Neuronal stem cell (in vitro differentiated cells): ENCODE measurements at regions not wholly inside any gene's neighbourhood (a gene's known extent, or its start where the extent isn't known, plus 50 kb on each side); places are given as distances from the start of the nearest gene placed in this dataset.

Experiments
- DNase-seq: peaks from one replicate; pipeline ENCODE4 v3.0.0-alpha.2; 2013; ENCODE audit warnings: low spot score
- H2AFZ ChIP-seq: one replicate; pipeline ENCODE4 v1.6.1; 2013; ENCODE audit warnings: mild to moderate bottlenecking, low read length, inconsistent platforms
- H2AK5ac ChIP-seq: 2 replicates; pipeline ENCODE4 v1.6.1; 2013; ENCODE audit warnings: low read depth, mild to moderate bottlenecking, inconsistent platforms, low read length, moderate library complexity, mixed read lengths
- H2BK120ac ChIP-seq: 2 replicates; pipeline ENCODE4 v1.6.1; 2013; ENCODE audit warnings: low read depth, mild to moderate bottlenecking, inconsistent platforms, low read length, moderate library complexity, mixed read lengths
- H2BK12ac ChIP-seq: one replicate; pipeline ENCODE4 v1.6.1; 2013; ENCODE audit warnings: low read length, inconsistent platforms
- H2BK15ac ChIP-seq: 2 replicates; pipeline ENCODE4 v1.6.1; 2013; ENCODE audit warnings: mild to moderate bottlenecking, low read length, inconsistent platforms, mixed read lengths
- H2BK5ac ChIP-seq: one replicate; pipeline ENCODE4 v1.6.1; 2013; ENCODE audit warnings: inconsistent platforms, mild to moderate bottlenecking, low read length, moderate library complexity
- H3K14ac ChIP-seq: one replicate; pipeline ENCODE4 v1.6.1; 2013; ENCODE audit warnings: low read length, inconsistent platforms
- H3K18ac ChIP-seq: 2 replicates; pipeline ENCODE4 v1.6.1; 2013; ENCODE audit warnings: low read length, inconsistent platforms
- H3K23ac ChIP-seq: 2 replicates; pipeline ENCODE4 v1.6.1; 2013; ENCODE audit warnings: low read depth, mild to moderate bottlenecking, mixed read lengths, low read length, inconsistent platforms; ENCODE audit not compliant: poor library complexity
- H3K27ac ChIP-seq: replicated peaks from 3 replicates; pipeline ENCODE4 v1.5.1; 2013; ENCODE audit warnings: low read length, inconsistent platforms
- H3K27me3 ChIP-seq, 3 experiments: 2 replicates each; pipeline ENCODE4 v1.6.1; 2013; ENCODE audit warnings: low read length in 3 of 3, mild to moderate bottlenecking in 2 of 3, inconsistent platforms in 1 of 3, low read depth in 1 of 3, mixed read lengths in 1 of 3, moderate library complexity in 1 of 3; ENCODE audit not compliant: control insufficient read depth in 3 of 3, insufficient read depth in 3 of 3
- H3K36me3 ChIP-seq, 2 donors: replicated peaks in 1 of 2; 2 replicates each; pipeline ENCODE4 v1.6.1; 2013; ENCODE audit warnings: low read length in 2 of 2; ENCODE audit not compliant: control insufficient read depth in 2 of 2, insufficient read depth in 2 of 2
- H3K4ac ChIP-seq: 2 replicates; pipeline ENCODE4 v1.6.1; 2013; ENCODE audit warnings: inconsistent platforms, mild to moderate bottlenecking, low read length, moderate library complexity
- H3K4me1 ChIP-seq, 2 donors: 1 replicate in 1 of 2; 2 replicates in 1 of 2; pipeline ENCODE4 v1.6.1; 2013; ENCODE audit warnings: low read length in 2 of 2, low read depth in 1 of 2; ENCODE audit not compliant: control insufficient read depth in 2 of 2, insufficient read depth in 1 of 2
- H3K4me2 ChIP-seq: one replicate; pipeline ENCODE4 v1.6.1; 2013; ENCODE audit warnings: mild to moderate bottlenecking, low read length, inconsistent platforms; ENCODE audit not compliant: insufficient read depth, poor library complexity, severe bottlenecking
- H3K4me3 ChIP-seq, 2 donors: 2 replicates each; pipeline ENCODE4 v1.5.1; 2013; ENCODE audit warnings: low read length in 2 of 2, mild to moderate bottlenecking in 2 of 2, inconsistent platforms in 1 of 2, moderate library complexity in 1 of 2
- H3K79me1 ChIP-seq: one replicate; pipeline ENCODE4 v1.6.1; 2013; ENCODE audit warnings: low read depth, mild to moderate bottlenecking, inconsistent platforms, low read length, moderate library complexity
- H3K9ac ChIP-seq: one replicate; pipeline ENCODE4 v1.6.1; 2013; ENCODE audit warnings: mild to moderate bottlenecking, low read depth, low read length, inconsistent platforms; ENCODE audit not compliant: poor library complexity
- H3K9me3 ChIP-seq, 2 donors: replicated peaks in 1 of 2; 2 replicates each; pipeline versions ENCODE3 to v1.6.1; 2013; ENCODE audit warnings: low read length in 2 of 2, mild to moderate bottlenecking in 2 of 2, inconsistent platforms in 1 of 2, low read depth in 1 of 2, mixed read lengths in 1 of 2, moderate library complexity in 1 of 2; ENCODE audit not compliant: control insufficient read depth in 2 of 2, insufficient read depth in 1 of 2
- H4K8ac ChIP-seq: one replicate; pipeline ENCODE4 v1.6.1; 2013; ENCODE audit warnings: low read depth, mild to moderate bottlenecking, inconsistent platforms, low read length, moderate library complexity
- H4K91ac ChIP-seq: one replicate; pipeline ENCODE4 v1.6.1; 2013; ENCODE audit warnings: low read length, low read depth, mild to moderate bottlenecking, inconsistent platforms; ENCODE audit not compliant: poor library complexity
- WGBS, 2 donors: extraction: QIAGEN DNeasy Blood & Tissue Kit; methylation state at CpG; one replicate each; pipeline ENCODE4 v1.1.7; 2013; ENCODE audit warnings: missing lambda C conversion rate in 2 of 2, mixed read lengths in 1 of 2; ENCODE audit not compliant: insufficient read length in 2 of 2, insufficient replicate concordance in 1 of 2; ENCODE audit errors: extremely low coverage in 2 of 2; 5-methylcytosine and 5-hydroxymethylcytosine counted together

DNA sequence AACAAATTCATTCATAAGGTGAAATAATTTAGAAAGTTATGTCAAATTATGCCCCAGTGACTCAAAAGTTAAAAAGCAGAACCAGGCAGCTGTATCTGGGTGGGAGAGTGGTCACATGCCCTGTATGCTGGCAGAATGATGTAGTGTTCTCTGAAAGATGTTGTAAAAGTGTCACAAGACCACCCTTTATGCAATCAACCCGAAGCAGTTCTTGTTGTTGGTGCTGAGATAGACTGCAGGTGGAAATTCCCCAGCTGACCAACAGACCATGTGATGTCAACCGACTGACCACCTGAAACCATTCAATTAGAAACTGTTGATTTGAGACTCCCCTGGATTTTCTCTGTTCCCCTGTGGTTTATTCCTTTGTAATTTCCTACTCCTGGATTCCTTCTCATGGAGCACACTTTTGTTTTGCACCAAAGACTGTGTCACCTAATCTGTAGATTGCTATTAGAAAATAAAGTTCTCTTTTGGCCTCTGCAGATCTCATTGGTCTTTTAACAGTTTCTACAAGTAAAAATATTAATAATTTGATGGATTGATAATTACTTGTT, 1341.3 kb upstream of the LRRTM1 start:
- Histone ChIP-seq H3K36me3 (no peaks in the 10 kb centered on the region), H3K4me3 (no peak overlapping the region), H3K27me3 (no peaks in the 10 kb centered on the region), H2AK5ac (no peak overlapping the region), H3K4me1 (peaks cover 0 to 1% of the 10 kb centered on the region in 2 donors), H3K14ac (no peak overlapping the region), H3K9me3 (no peaks in the 10 kb centered on the region), H2BK12ac (no peak overlapping the region), H2AFZ (no peak overlapping the region), H3K18ac (no peak overlapping the region), H3K4me2 (no peak overlapping the region), H3K79me1 (no peaks in the 10 kb centered on the region), H2BK120ac (no peak overlapping the region), H3K27ac (no peak overlapping the region), H4K8ac (no peak overlapping the region), H3K9ac (no peak overlapping the region), H2BK5ac (no peak overlapping the region), H2BK15ac (no peak overlapping the region), H3K4ac (no peak overlapping the region), H4K91ac (no peak overlapping the region), H3K23ac (no peak overlapping the region)
- no peak for DNase-seq
- WGBS, 2 donors: no CpG with 5 or more reads among the region's 2 CpGs

DNA sequence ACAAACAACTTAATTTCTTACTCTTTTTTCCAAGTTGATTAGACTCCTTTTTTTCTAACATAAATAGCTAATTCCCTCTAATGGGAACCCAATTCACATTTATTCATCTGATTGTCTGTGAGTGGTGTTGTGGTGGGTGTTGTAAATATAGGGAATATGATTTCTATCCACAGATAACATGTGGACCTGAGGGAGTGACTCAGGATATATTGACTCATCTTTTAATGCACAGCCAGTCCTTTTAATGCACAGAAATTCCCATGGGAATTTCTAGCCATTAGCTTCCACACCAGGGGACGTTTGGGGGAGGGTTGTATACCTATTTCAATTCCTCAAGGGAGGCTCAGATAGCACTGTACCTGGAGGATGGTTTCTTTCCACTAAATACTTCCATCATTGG, 1339.6 kb upstream of the LRRTM1 start:
- no peak overlapping the region for H2AK5ac ChIP-seq
- H2AFZ ChIP-seq: no peak overlapping the region
- no peaks in the 10 kb centered on the region for H3K79me1 ChIP-seq
- no peak overlapping the region for H3K4me2 ChIP-seq
- no peak overlapping the region for H2BK120ac ChIP-seq
- H3K23ac ChIP-seq: no peak overlapping the region
- no peak overlapping the region for H3K27ac ChIP-seq
- H3K14ac ChIP-seq: no peak overlapping the region
- no CpG with 5 or more reads among the region's 1 CpG for WGBS, 2 donors
- H2BK12ac ChIP-seq: no peak overlapping the region
- H4K91ac ChIP-seq: no peak overlapping the region
- no peaks in the 10 kb centered on the region for H3K27me3 ChIP-seq
- DNase-seq: no peak
- no peak overlapping the region for H3K4me3 ChIP-seq
- no peak overlapping the region for H3K18ac ChIP-seq
- no peak overlapping the region for H3K9ac ChIP-seq
- H2BK15ac ChIP-seq: no peak overlapping the region
- H2BK5ac ChIP-seq: no peak overlapping the region
- H3K36me3 ChIP-seq: no peaks in the 10 kb centered on the region
- no peak overlapping the region for H4K8ac ChIP-seq
- H3K9me3 ChIP-seq: no peaks in the 10 kb centered on the region
- no peak overlapping the region for H3K4ac ChIP-seq
- H3K4me1 ChIP-seq: peaks cover 0 to 1% of the 10 kb centered on the region in 2 donors

DNA sequence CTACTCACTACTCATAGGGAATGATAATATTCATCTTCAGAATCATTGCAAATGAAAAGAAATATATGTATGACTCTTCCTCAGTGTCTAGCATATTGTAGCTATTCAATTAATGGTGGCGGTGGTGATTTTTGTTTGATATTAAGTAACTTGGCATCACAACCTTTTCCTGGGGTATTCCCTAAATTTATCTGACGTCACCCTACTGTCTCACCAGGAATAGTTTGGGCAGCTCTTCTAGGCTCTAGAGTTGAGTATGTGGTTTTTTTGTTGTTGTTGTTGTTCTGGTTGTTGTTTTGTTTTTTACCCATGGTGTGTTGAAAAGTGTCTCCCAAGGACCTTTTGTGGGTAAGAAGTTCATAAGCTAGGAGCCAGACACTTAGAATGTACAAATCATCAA, 1320.3 kb upstream of the LRRTM1 start:
- H3K27ac ChIP-seq: no peak overlapping the region
- no peak overlapping the region for H3K14ac ChIP-seq
- H2AK5ac ChIP-seq: no peak overlapping the region
- H2BK5ac ChIP-seq: no peak overlapping the region
- H3K4me2 ChIP-seq: no peak overlapping the region
- no peak overlapping the region for H3K9ac ChIP-seq
- H3K4ac ChIP-seq: no peak overlapping the region
- no peak overlapping the region for H4K8ac ChIP-seq
- H3K4me1 ChIP-seq: no peaks in the 10 kb centered on the region
- H2BK12ac ChIP-seq: no peak overlapping the region
- WGBS, 2 donors: no CpG with 5 or more reads among the region's 2 CpGs
- DNase-seq: no peak
- H2BK120ac ChIP-seq: no peak overlapping the region
- H3K9me3 ChIP-seq: no peaks in the 10 kb centered on the region
- no peak overlapping the region for H3K18ac ChIP-seq
- H2BK15ac ChIP-seq: no peak overlapping the region
- H3K79me1 ChIP-seq: no peaks in the 10 kb centered on the region
- no peak overlapping the region for H4K91ac ChIP-seq
- no peak overlapping the region for H3K23ac ChIP-seq
- no peak overlapping the region for H3K4me3 ChIP-seq
- H3K36me3 ChIP-seq: no peaks in the 10 kb centered on the region
- H2AFZ ChIP-seq: no peak overlapping the region
- H3K27me3 ChIP-seq: no peaks in the 10 kb centered on the region

DNA sequence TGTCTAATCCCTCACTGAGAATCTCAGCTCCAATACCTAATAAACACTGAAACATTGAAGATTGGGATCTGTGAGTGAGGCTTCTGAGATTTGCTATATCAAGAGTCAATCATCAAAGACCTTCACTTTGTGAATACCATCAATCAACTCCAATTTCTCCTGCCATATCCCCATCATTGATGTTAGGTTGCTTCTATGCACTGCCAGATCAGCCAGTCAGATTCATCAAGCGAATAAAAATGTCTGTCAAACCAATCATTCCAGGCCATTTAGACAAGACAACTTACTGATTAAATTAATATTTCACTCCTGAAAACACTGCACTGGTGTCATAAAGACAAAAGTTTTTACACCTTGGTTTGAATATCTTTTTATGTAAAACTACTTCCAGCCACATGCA, 1295.5 kb upstream of the LRRTM1 start:
- Histone ChIP-seq H3K14ac (no peak overlapping the region), H3K4me3 (no peak overlapping the region), H2BK120ac (no peak overlapping the region), H2BK15ac (no peak overlapping the region), H2BK12ac (no peak overlapping the region), H2BK5ac (no peak overlapping the region), H3K4me2 (no peak overlapping the region), H3K4ac (no peak overlapping the region), H3K9ac (no peak overlapping the region), H3K27me3 (no peaks in the 10 kb centered on the region), H3K23ac (no peak overlapping the region), H2AFZ (no peak overlapping the region), H3K18ac (no peak overlapping the region), H4K91ac (no peak overlapping the region), H3K27ac (no peak overlapping the region), H3K79me1 (no peaks in the 10 kb centered on the region), H3K9me3 (no peaks in the 10 kb centered on the region), H3K36me3 (no peaks in the 10 kb centered on the region), H4K8ac (no peak overlapping the region), H2AK5ac (no peak overlapping the region), H3K4me1 (no peaks in the 10 kb centered on the region)
- no peak for DNase-seq
- no CpG with 5 or more reads among the region's 1 CpG for WGBS, 2 donors
